NCI-H774 (cell line): ENCODE measurements at regions not wholly inside any gene's neighbourhood (a gene's known extent, or its start where the extent isn't known, plus 50 kb on each side); places are given as distances from the start of the nearest gene placed in this dataset.
"Not testable (repeated sequence)": the region's sequence is repeated elsewhere in the genome, so short reads cannot be mapped to it uniquely, and the experiment has no call there.

Experiments
- DNase-seq: peaks from one replicate; lab custom pipeline; 2025; lab: John Stamatoyannopoulos, UW

- no peak for DNase-seq
Observed at GRCh38 chr18:54433368-54433767, 75.7 kb downstream of the C18orf54 start.

GRCh38 chr18:54433857-54434256 lies 76.2 kb downstream of the C18orf54 start:
- DNase-seq, result no peak

GRCh38 chr18:54434453-54434852 lies 76.7 kb downstream of the C18orf54 start:
- no peak for DNase-seq

- DNase-seq, result no peak
Observed at GRCh38 chr18:54436501-54436900, 78.8 kb downstream of the C18orf54 start.

- no peak for DNase-seq
Observed at GRCh38 chr18:54440292-54440691, 82.6 kb downstream of the C18orf54 start.

GRCh38 chr18:54444319-54444914 lies 86.7 kb downstream of the C18orf54 start:
- peak; percentile 24 for DNase-seq

GRCh38 chr18:54453996-54454395 lies 96.3 kb downstream of the C18orf54 start:
- no peak for DNase-seq

- DNase-seq, result no peak
Observed at GRCh38 chr18:54465502-54465901, 107.8 kb downstream of the C18orf54 start.

GRCh38 chr18:54466248-54467005 lies 108.7 kb downstream of the C18orf54 start:
- no peak for DNase-seq

GRCh38 chr18:54479365-54479764 lies 111.7 kb upstream of the DYNAP start:
- no peak for DNase-seq

- DNase-seq, result no peak
Observed at GRCh38 chr18:54480616-54481015, 110.4 kb upstream of the DYNAP start.

- DNase-seq, result not testable (repeated sequence)
Observed at GRCh38 chr18:54502451-54502850, 88.6 kb upstream of the DYNAP start.

GRCh38 chr18:54503131-54503894 lies 87.7 kb upstream of the DYNAP start:
- DNase-seq, result no peak

GRCh38 chr18:54506516-54507261 lies 84.4 kb upstream of the DYNAP start:
- DNase-seq, result no peak

- no peak for DNase-seq
Observed at GRCh38 chr18:54509793-54510192, 81.3 kb upstream of the DYNAP start.

GRCh38 chr18:54515149-54515548 lies 75.9 kb upstream of the DYNAP start:
- no peak for DNase-seq

- no peak for DNase-seq
Observed at GRCh38 chr18:54517521-54517920, 73.5 kb upstream of the DYNAP start.

- no peak for DNase-seq
Observed at GRCh38 chr18:54521846-54522245, 69.2 kb upstream of the DYNAP start.

- no peak for DNase-seq
Observed at GRCh38 chr18:54528942-54529376, 62.1 kb upstream of the DYNAP start.

GRCh38 chr18:54529444-54529843 lies 61.6 kb upstream of the DYNAP start:
- DNase-seq, result no peak

- no peak for DNase-seq
Observed at GRCh38 chr18:54530285-54530684, 60.8 kb upstream of the DYNAP start.

GRCh38 chr18:54531402-54532065 lies 59.5 kb upstream of the DYNAP start:
- DNase-seq, result no peak
